HepG2 (cell line): ENCODE measurements at regions not wholly inside any gene's neighbourhood (a gene's known extent, or its start where the extent isn't known, plus 50 kb on each side); places are given as distances from the start of the nearest gene placed in this dataset.

Experiments
- ATAC-seq: fragments of 200-7000 bp; cut with Tn5 transposase; 3 replicates; pipeline ENCODE4 v1.9.1; 2020; ENCODE audit warnings: mild to moderate bottlenecking, moderate library complexity
- BruUV-seq: library from RNA; stranded (reverse); fragments of 400-500 nt; replicated peaks from 2 replicates; lab custom pipeline; 2021; lab: Mats Ljungman, UMichigan
- CTCF ChIA-PET: fragments of 300-600 bp; formaldehyde crosslinking; extraction: SDS; loops from one replicate; lab custom pipeline; 2021; ENCODE audit warnings: low total read pairs, inconsistent platforms, low intra/inter-chr PET ratio; lab: Yijun Ruan, JAX
- POLR2A ChIA-PET: fragments of 350-600 bp; sonication (Branson Sonifier 250); formaldehyde crosslinking; loops from one replicate; lab custom pipeline; 2020; ENCODE audit warnings: antibody characterized with exemption, inconsistent platforms; lab: Yijun Ruan, JAX
- DNase-seq: peaks from one replicate; pipeline ENCODE4 v3.0.0-alpha.2; 2015; ENCODE audit warnings: low spot score
- FAIRE-seq: peaks from 3 replicates; lab custom pipeline; 2011; peaks lifted over from hg19 to GRCh38; lab: Jason Lieb, UNC
- H2AFZ ChIP-seq: one replicate; pipeline ENCODE4 v1.6.1; 2011; ENCODE audit warnings: low read length, inconsistent platforms
- H3K27ac ChIP-seq: fragments of 300-600 bp; 3 replicates; pipeline ENCODE4 v1.8.0; 2011; ENCODE audit warnings: mixed run types, mild to moderate bottlenecking, mixed read lengths, low read length, inconsistent platforms; ENCODE audit not compliant: insufficient read depth; ENCODE audit errors: extremely low read length
- H3K27me3 ChIP-seq, 2 experiments: fragments of 200-600 bp in 1 of 2; 2 replicates in 1 of 2; 3 replicates in 1 of 2; pipeline versions ENCODE4 v1.6.0 to v1.8.0; 2011; ENCODE audit warnings: low read length in 2 of 2, mild to moderate bottlenecking in 2 of 2, moderate library complexity in 2 of 2, inconsistent platforms in 1 of 2; ENCODE audit not compliant: insufficient read depth in 2 of 2, control insufficient read depth in 1 of 2
- H3K36me3 ChIP-seq, 2 experiments: fragments of 200-600 bp in 1 of 2; replicated peaks in 1 of 2; 2 replicates in 1 of 2; 3 replicates in 1 of 2; pipeline versions ENCODE4 v1.5.1 to v1.8.0; 2011; ENCODE audit warnings: low read length in 2 of 2, inconsistent platforms in 1 of 2; ENCODE audit not compliant: insufficient read depth in 2 of 2, control insufficient read depth in 1 of 2
- H3K4me1 ChIP-seq: 2 replicates; pipeline ENCODE4 v1.5.1; 2012; ENCODE audit warnings: low read length, inconsistent platforms; ENCODE audit not compliant: insufficient read depth
- H3K4me2 ChIP-seq: 2 replicates; pipeline ENCODE4 v1.6.0; 2011; ENCODE audit warnings: low read depth, low read length, inconsistent platforms
- H3K4me3 ChIP-seq, 3 experiments: fragments of 200-600 bp in 1 of 3; sonication (generic), shearing (Covaris generic) in 1 of 3; replicated peaks in 1 of 3; 2 replicates each; pipeline ENCODE4 v1.5.1; 2011 to 2016; ENCODE audit warnings: low read length in 3 of 3, inconsistent platforms in 2 of 3, low read depth in 2 of 3, mild to moderate bottlenecking in 2 of 3, control low read depth in 1 of 3, mixed read lengths in 1 of 3; ENCODE audit not compliant: insufficient read depth in 1 of 3
- H3K79me2 ChIP-seq: one replicate; pipeline ENCODE4 v1.6.1; 2011; ENCODE audit warnings: low read length, inconsistent platforms; ENCODE audit not compliant: insufficient read depth
- H3K9ac ChIP-seq: 2 replicates; pipeline ENCODE4 v1.6.0; 2011; ENCODE audit warnings: mild to moderate bottlenecking, low read depth, low read length, inconsistent platforms; ENCODE audit not compliant: insufficient read depth
- H3K9me3 ChIP-seq: 2 replicates; pipeline ENCODE4 v1.5.1; 2012; ENCODE audit warnings: mild to moderate bottlenecking, low read length
- H4K20me1 ChIP-seq: 2 replicates; pipeline ENCODE4 v1.6.0; 2011; ENCODE audit warnings: inconsistent platforms, mild to moderate bottlenecking, low read length, moderate library complexity; ENCODE audit not compliant: insufficient read depth
- CBFB ChIP-seq: sonication (generic); formaldehyde crosslinking; IDR thresholded peaks from 2 replicates; pipeline ENCODE4 v1.4.0; 2020; ENCODE audit warnings: missing genetic modification reagents
- CTCF ChIP-seq: sonication (generic); formaldehyde crosslinking; IDR thresholded peaks from 2 replicates; pipeline ENCODE4 v1.5.0; 2020; ENCODE audit warnings: mild to moderate bottlenecking, missing genetic modification reagents, moderate library complexity
- DR1 ChIP-seq: sonication (generic); formaldehyde crosslinking; IDR thresholded peaks from 2 replicates; pipeline ENCODE4 v1.8.0; 2021; ENCODE audit warnings: mild to moderate bottlenecking, missing genetic modification reagents, inconsistent platforms
- FOXO1 ChIP-seq: sonication (generic); formaldehyde crosslinking; IDR thresholded peaks from 2 replicates; pipeline ENCODE4 v1.4.0; 2020; ENCODE audit warnings: missing genetic modification reagents
- HNRNPH1 ChIP-seq: fragments of 200-400 bp; formaldehyde crosslinking; optimal IDR thresholded peaks from 2 replicates; pipeline ENCODE3; 2017; ENCODE audit warnings: mild to moderate bottlenecking, low read depth, low read length
- MEIS2 ChIP-seq: sonication (generic); formaldehyde crosslinking; IDR thresholded peaks from 2 replicates; pipeline ENCODE4 v1.9.0; 2021; ENCODE audit warnings: mild to moderate bottlenecking, missing genetic modification reagents
- PAX8 ChIP-seq: sonication (generic); formaldehyde crosslinking; IDR thresholded peaks from 2 replicates; pipeline ENCODE4 v1.8.0; 2022; ENCODE audit warnings: mild to moderate bottlenecking, missing genetic modification reagents, borderline replicate concordance
- STAG1 ChIP-seq: sonication (generic); formaldehyde crosslinking; IDR thresholded peaks from 2 replicates; pipeline ENCODE4 v1.4.0; 2020; ENCODE audit warnings: missing genetic modification reagents
- TEF ChIP-seq: sonication (generic); formaldehyde crosslinking; IDR thresholded peaks from 2 replicates; pipeline ENCODE4 v1.5.0; 2020; ENCODE audit warnings: missing genetic modification reagents
- ZBTB38 ChIP-seq: sonication (generic); formaldehyde crosslinking; IDR thresholded peaks from 2 replicates; pipeline ENCODE4 v1.5.1; 2020; ENCODE audit warnings: mild to moderate bottlenecking, missing genetic modification reagents
- ZFP37 ChIP-seq: sonication (generic); formaldehyde crosslinking; IDR thresholded peaks from 2 replicates; pipeline ENCODE4 v1.4.0; 2020; ENCODE audit warnings: missing genetic modification reagents, borderline replicate concordance
- ZMYM4 ChIP-seq: sonication (generic); formaldehyde crosslinking; IDR thresholded peaks from 2 replicates; pipeline ENCODE4 v1.8.1; 2023; ENCODE audit warnings: mild to moderate bottlenecking, missing genetic modification reagents
- ZNF44 ChIP-seq: sonication (generic); formaldehyde crosslinking; IDR thresholded peaks from 2 replicates; pipeline ENCODE4 v1.5.1; 2020; ENCODE audit warnings: mild to moderate bottlenecking, missing genetic modification reagents
- ZNF441 ChIP-seq: sonication (generic); formaldehyde crosslinking; IDR thresholded peaks from 2 replicates; pipeline ENCODE4 v1.7.0; 2021; ENCODE audit warnings: missing genetic modification reagents, borderline replicate concordance
- ZNF512B ChIP-seq: sonication (generic); formaldehyde crosslinking; IDR thresholded peaks from 2 replicates; pipeline ENCODE4 v1.5.1; 2020; ENCODE audit warnings: missing genetic modification reagents, mild to moderate bottlenecking, borderline replicate concordance
- ZNF660 ChIP-seq: sonication (generic); formaldehyde crosslinking; IDR thresholded peaks from 2 replicates; pipeline ENCODE4 v1.5.1; 2020; ENCODE audit warnings: mild to moderate bottlenecking, low read depth, missing genetic modification reagents, borderline replicate concordance
- ZNF782 ChIP-seq: sonication (generic); formaldehyde crosslinking; IDR thresholded peaks from 2 replicates; pipeline ENCODE4 v1.4.0; 2020; ENCODE audit warnings: missing genetic modification reagents, mild to moderate bottlenecking, borderline replicate concordance
- WGBS: methylation state at CpG from one replicate; pipeline ENCODE4 v1.1.6; 2017; ENCODE audit warnings: low lambda C conversion rate; 5-methylcytosine and 5-hydroxymethylcytosine counted together
- in situ Hi-C: cut with HindIII; loops from 2 replicates; pipeline ENCODE4 v1.10.0; 2017; ENCODE audit warnings: low pct_unique_long_range_greater_than_20kb; ENCODE audit not compliant: extremely low pct_ligation_motif_present
- intact Hi-C: fragments of 100-400 bp; cut with micrococcal nuclease; formaldehyde crosslinking; loops from one replicate; pipeline ENCODE4 v1.10.0; 2022; ENCODE audit not compliant: unreplicated experiment
- TF ChIP-seq, protein P1 (sequence below): sonication (generic); formaldehyde crosslinking; IDR thresholded peaks from 2 replicates; pipeline ENCODE4 v1.5.0; 2020; ENCODE audit warnings: missing genetic modification reagents

DNA sequence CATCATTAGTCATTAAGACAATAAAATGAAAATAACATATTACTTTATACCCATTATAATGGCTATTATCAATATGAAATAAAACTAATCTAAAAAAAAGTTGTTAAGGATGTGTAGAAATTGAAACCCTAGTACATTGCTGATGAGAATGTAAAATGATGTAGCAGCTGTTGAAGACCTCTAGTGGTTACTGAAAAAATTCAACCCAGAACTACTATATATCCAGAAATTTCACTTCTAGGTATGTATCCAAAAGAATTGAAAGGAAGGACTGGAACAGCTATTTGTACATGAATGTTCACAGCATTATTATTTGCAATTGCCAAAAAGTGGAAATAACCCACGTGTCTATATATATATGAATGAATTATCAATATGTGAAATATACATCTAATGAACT, 180.3 kb upstream of the KLHL4 start:
- intact Hi-C loops, result no loop called here
- BruUV-seq, result no TSS peak
- Histone ChIP-seq H3K36me3 (no peaks in the 10 kb centered on the region), H3K4me2 (no peak overlapping the region), H3K27me3 (no peaks in the 10 kb centered on the region), H3K79me2 (no peaks in the 10 kb centered on the region)
- CTCF ChIA-PET, result no interaction called here
- TF ChIP-seq ZBTB38 (CRISPR knock-in tag) (no peak), FOXO1 (CRISPR knock-in tag) (no peak), ZNF782 (CRISPR knock-in tag) (no peak), ZNF660 (CRISPR knock-in tag) (no peak), ZMYM4 (no peak), CBFB (no peak), STAG1 (no peak), TEF (no peak), CTCF (no peak), ZNF44 (CRISPR knock-in tag) (no peak), DR1 (no peak), HNRNPH1 (no peak), PAX8 (CRISPR knock-in tag) (no peak), ZNF441 (CRISPR knock-in tag) (no peak), ZNF512B (CRISPR knock-in tag) (no peak), ZFP37 (no peak), MEIS2 (CRISPR knock-in tag) (no peak)
- TF ChIP-seq, protein P1, sequence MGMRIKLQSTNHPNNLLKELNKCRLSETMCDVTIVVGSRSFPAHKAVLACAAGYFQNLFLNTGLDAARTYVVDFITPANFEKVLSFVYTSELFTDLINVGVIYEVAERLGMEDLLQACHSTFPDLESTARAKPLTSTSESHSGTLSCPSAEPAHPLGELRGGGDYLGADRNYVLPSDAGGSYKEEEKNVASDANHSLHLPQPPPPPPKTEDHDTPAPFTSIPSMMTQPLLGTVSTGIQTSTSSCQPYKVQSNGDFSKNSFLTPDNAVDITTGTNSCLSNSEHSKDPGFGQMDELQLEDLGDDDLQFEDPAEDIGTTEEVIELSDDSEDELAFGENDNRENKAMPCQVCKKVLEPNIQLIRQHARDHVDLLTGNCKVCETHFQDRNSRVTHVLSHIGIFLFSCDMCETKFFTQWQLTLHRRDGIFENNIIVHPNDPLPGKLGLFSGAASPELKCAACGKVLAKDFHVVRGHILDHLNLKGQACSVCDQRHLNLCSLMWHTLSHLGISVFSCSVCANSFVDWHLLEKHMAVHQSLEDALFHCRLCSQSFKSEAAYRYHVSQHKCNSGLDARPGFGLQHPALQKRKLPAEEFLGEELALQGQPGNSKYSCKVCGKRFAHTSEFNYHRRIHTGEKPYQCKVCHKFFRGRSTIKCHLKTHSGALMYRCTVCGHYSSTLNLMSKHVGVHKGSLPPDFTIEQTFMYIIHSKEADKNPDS (CRISPR knock-in tag), result no peak
- TF ChIP-seq, all 625 proteins: peak for 0
- H3K27ac ChIP-seq, result no peak overlapping the region
- no peak overlapping the region for H3K4me3 ChIP-seq
- H4K20me1 ChIP-seq, result no peaks in the 10 kb centered on the region
- WGBS, result 0% methylated on average over 1 of the region's 1 CpG
- in situ Hi-C loops, result no loop called here
- POLR2A ChIA-PET, result no interaction called here
- no peaks in the 10 kb centered on the region for H3K4me1 ChIP-seq
- no peak overlapping the region for H3K9ac ChIP-seq
- no peak overlapping the region for H2AFZ ChIP-seq
- no peaks in the 10 kb centered on the region for H3K9me3 ChIP-seq
- FAIRE-seq (no peak), ATAC-seq (no peak), DNase-seq (no peak)
